HUES48 (cell line): ENCODE measurements at regions not wholly inside any gene's neighbourhood (a gene's known extent, or its start where the extent isn't known, plus 50 kb on each side); places are given as distances from the start of the nearest gene placed in this dataset.

ENCODE experiments used
- H3K27ac ChIP-seq: one replicate; pipeline ENCODE4 v1.7.0; 2013; ENCODE audit warnings: low read depth, low read length, inconsistent platforms
- H3K27me3 ChIP-seq: 2 replicates; pipeline ENCODE4 v1.6.1; 2013; ENCODE audit warnings: mild to moderate bottlenecking, low read length; ENCODE audit not compliant: control insufficient read depth, insufficient read depth
- H3K36me3 ChIP-seq: 2 replicates; pipeline ENCODE4 v1.6.1; 2013; ENCODE audit warnings: low read length; ENCODE audit not compliant: control insufficient read depth, insufficient read depth
- H3K4me1 ChIP-seq: 2 replicates; pipeline ENCODE4 v1.6.1; 2013; ENCODE audit warnings: mild to moderate bottlenecking, low read length; ENCODE audit not compliant: control insufficient read depth, insufficient read depth
- H3K4me3 ChIP-seq: 2 replicates; pipeline ENCODE4 v1.5.1; 2013; ENCODE audit warnings: mild to moderate bottlenecking, low read depth, low read length
- H3K9ac ChIP-seq: 2 replicates; pipeline ENCODE4 v1.6.1; 2013; ENCODE audit warnings: mild to moderate bottlenecking, low read depth, low read length, moderate library complexity
- H3K9me3 ChIP-seq: 2 replicates; pipeline ENCODE4 v1.6.1; 2013; ENCODE audit warnings: low read length; ENCODE audit not compliant: control insufficient read depth, insufficient read depth

GRCh38 chr2:13481201-13481600, 764.5 kb downstream of the TRIB2 start:
- Histone ChIP-seq H3K4me3 (no peak overlapping the region), H3K9me3 (no peaks in the 10 kb centered on the region), H3K36me3 (no peaks in the 10 kb centered on the region), H3K27ac (no peak overlapping the region), H3K9ac (no peak overlapping the region), H3K27me3 (no peaks in the 10 kb centered on the region), H3K4me1 (no peaks in the 10 kb centered on the region)

GRCh38 chr2:13485256-13485655, 768.5 kb downstream of the TRIB2 start:
- H3K27me3 ChIP-seq, result no peaks in the 10 kb centered on the region
- H3K4me3 ChIP-seq, result no peak overlapping the region
- no peaks in the 10 kb centered on the region for H3K36me3 ChIP-seq
- no peak overlapping the region for H3K9ac ChIP-seq
- H3K4me1 ChIP-seq, result 0 out of 2 replicates have a peak, but pooled peaks cover 2% of the 10 kb centered on the region
- no peaks in the 10 kb centered on the region for H3K9me3 ChIP-seq
- H3K27ac ChIP-seq, result no peak overlapping the region

GRCh38 chr2:13488965-13489364, 772.2 kb downstream of the TRIB2 start:
- H3K27me3 ChIP-seq, result no peaks in the 10 kb centered on the region
- H3K9me3 ChIP-seq, result no peaks in the 10 kb centered on the region
- no peak overlapping the region for H3K4me3 ChIP-seq
- H3K9ac ChIP-seq, result no peak overlapping the region
- H3K27ac ChIP-seq, result no peak overlapping the region
- 0 out of 2 replicates have a peak, but pooled peaks cover 2% of the 10 kb centered on the region for H3K4me1 ChIP-seq
- H3K36me3 ChIP-seq, result no peaks in the 10 kb centered on the region

- Histone ChIP-seq H3K27ac (no peak overlapping the region), H3K36me3 (no peaks in the 10 kb centered on the region), H3K9me3 (no peaks in the 10 kb centered on the region), H3K27me3 (no peaks in the 10 kb centered on the region), H3K9ac (no peak overlapping the region), H3K4me3 (no peak overlapping the region), H3K4me1 (0 out of 2 replicates have a peak, but pooled peaks cover 2% of the 10 kb centered on the region)
Observed at GRCh38 chr2:13492262-13492661, 775.5 kb downstream of the TRIB2 start.

- no peaks in the 10 kb centered on the region for H3K36me3 ChIP-seq
- no peaks in the 10 kb centered on the region for H3K9me3 ChIP-seq
- no peaks in the 10 kb centered on the region for H3K4me1 ChIP-seq
- H3K27me3 ChIP-seq, result no peaks in the 10 kb centered on the region
- H3K27ac ChIP-seq, result no peak overlapping the region
- H3K4me3 ChIP-seq, result no peak overlapping the region
- H3K9ac ChIP-seq, result no peak overlapping the region
Observed at GRCh38 chr2:13495051-13495450, 778.3 kb downstream of the TRIB2 start.

GRCh38 chr2:13504808-13505207, 788.1 kb downstream of the TRIB2 start:
- H3K36me3 ChIP-seq, result no peaks in the 10 kb centered on the region
- H3K4me1 ChIP-seq, result no peaks in the 10 kb centered on the region
- no peaks in the 10 kb centered on the region for H3K9me3 ChIP-seq
- no peaks in the 10 kb centered on the region for H3K27me3 ChIP-seq
- H3K4me3 ChIP-seq, result no peak overlapping the region
- H3K27ac ChIP-seq, result no peak overlapping the region
- H3K9ac ChIP-seq, result no peak overlapping the region

GRCh38 chr2:13508671-13509070, 791.9 kb downstream of the TRIB2 start:
- no peaks in the 10 kb centered on the region for H3K36me3 ChIP-seq
- no peak overlapping the region for H3K9ac ChIP-seq
- H3K4me3 ChIP-seq, result no peak overlapping the region
- H3K27me3 ChIP-seq, result no peaks in the 10 kb centered on the region; the same call in 1 of the 2 replicates
- H3K4me1 ChIP-seq, result no peaks in the 10 kb centered on the region
- H3K27ac ChIP-seq, result no peak overlapping the region
- no peaks in the 10 kb centered on the region for H3K9me3 ChIP-seq

- H3K36me3 ChIP-seq, result no peaks in the 10 kb centered on the region
- H3K4me3 ChIP-seq, result no peak overlapping the region
- H3K27me3 ChIP-seq, result no peaks in the 10 kb centered on the region; the same call in 1 of the 2 replicates
- no peak overlapping the region for H3K9ac ChIP-seq
- H3K9me3 ChIP-seq, result no peaks in the 10 kb centered on the region
- peaks cover 18% of the 10 kb centered on the region; the same call in 1 of the 2 replicates for H3K4me1 ChIP-seq
- no peak overlapping the region for H3K27ac ChIP-seq
Observed at GRCh38 chr2:13515254-13515653, 798.5 kb downstream of the TRIB2 start.

- Histone ChIP-seq H3K27me3 (no peaks in the 10 kb centered on the region), H3K9ac (no peak overlapping the region), H3K9me3 (no peaks in the 10 kb centered on the region), H3K4me3 (no peak overlapping the region), H3K4me1 (peaks cover 18% of the 10 kb centered on the region; the same call in 1 of the 2 replicates), H3K36me3 (no peaks in the 10 kb centered on the region), H3K27ac (no peak overlapping the region)
Observed at GRCh38 chr2:13522096-13522495, 805.4 kb downstream of the TRIB2 start.

- H3K27ac ChIP-seq, result no peak overlapping the region
- H3K27me3 ChIP-seq, result no peaks in the 10 kb centered on the region
- H3K4me1 ChIP-seq, result peaks cover 18% of the 10 kb centered on the region; the same call in 1 of the 2 replicates
- no peak overlapping the region for H3K4me3 ChIP-seq
- H3K36me3 ChIP-seq, result no peaks in the 10 kb centered on the region
- no peaks in the 10 kb centered on the region for H3K9me3 ChIP-seq
- H3K9ac ChIP-seq, result no peak overlapping the region
Observed at GRCh38 chr2:13522917-13523821, 806.4 kb downstream of the TRIB2 start.

GRCh38 chr2:13524492-13524891, 807.8 kb downstream of the TRIB2 start:
- Histone ChIP-seq H3K9me3 (no peaks in the 10 kb centered on the region), H3K27ac (no peak overlapping the region), H3K4me1 (peaks cover 5% of the 10 kb centered on the region; the same call in 1 of the 2 replicates), H3K9ac (no peak overlapping the region), H3K27me3 (no peaks in the 10 kb centered on the region), H3K36me3 (no peaks in the 10 kb centered on the region), H3K4me3 (no peak overlapping the region)
